ENCODE measurements at regions not wholly inside any gene's neighbourhood (a gene's known extent, or its start where the extent isn't known, plus 50 kb on each side); places are given as distances from the start of the nearest gene placed in this dataset.

GRCh38 chr4:155106629-155107028 lies 101.8 kb upstream of the NPY2R start:
- Histone ChIP-seq H3K9me3 (ENCODE audit: low read length) (no peaks in the 10 kb centered on the region), H3K27ac (ENCODE audit: low read depth, low read length, poor library complexity, severe bottlenecking) (no peak overlapping the region), H3K9me2 (ENCODE audit: low read depth, low read length) (no peaks in the 10 kb centered on the region), H3F3A (ENCODE audit: insufficient read depth, low read length) (no peaks in the 10 kb centered on the region), H3K9ac (ENCODE audit: low read length) (no peak overlapping the region), H3K4me2 (ENCODE audit: low read length) (no peak overlapping the region), H4K20me1 (ENCODE audit: insufficient read depth, low read length) (no peaks in the 10 kb centered on the region), H2AFZ (ENCODE audit: low read length) (no peak overlapping the region), H3K4me1 (ENCODE audit: insufficient read depth, low read length, severe bottlenecking) (no peaks in the 10 kb centered on the region), H3K4me3 (ENCODE audit: low read depth, low read length, poor library complexity, severe bottlenecking) (no peak overlapping the region), H3K79me2 (ENCODE audit: insufficient read depth, low read length) (no peaks in the 10 kb centered on the region), H3K27me3 (ENCODE audit: insufficient read depth, low read length) (no peaks in the 10 kb centered on the region), H3K36me3 (ENCODE audit: insufficient read depth, low read length) (no peaks in the 10 kb centered on the region)
- TF ChIP-seq EZH2 (IDR thresholded peaks at IDR 0.05; ENCODE audit: borderline replicate concordance, low read length) (no peak), CTCF (IDR thresholded peaks at IDR 0.05; ENCODE audit: low read length) (no peak)

- H4K20me1 ChIP-seq (ENCODE audit: insufficient read depth, low read length), result no peaks in the 10 kb centered on the region
- no peak overlapping the region for H3K27ac ChIP-seq (ENCODE audit: low read depth, low read length, poor library complexity, severe bottlenecking)
- TF ChIP-seq EZH2 (IDR thresholded peaks at IDR 0.05; ENCODE audit: borderline replicate concordance, low read length) (no peak), CTCF (IDR thresholded peaks at IDR 0.05; ENCODE audit: low read length) (no peak)
- no peaks in the 10 kb centered on the region for H3K36me3 ChIP-seq (ENCODE audit: insufficient read depth, low read length)
- H3K9me2 ChIP-seq (ENCODE audit: low read depth, low read length), result no peaks in the 10 kb centered on the region
- no peaks in the 10 kb centered on the region for H3K79me2 ChIP-seq (ENCODE audit: insufficient read depth, low read length)
- H3K9me3 ChIP-seq (ENCODE audit: low read length), result no peaks in the 10 kb centered on the region
- H3K4me2 ChIP-seq (ENCODE audit: low read length), result no peak overlapping the region
- no peaks in the 10 kb centered on the region for H3K27me3 ChIP-seq (ENCODE audit: insufficient read depth, low read length)
- no peak overlapping the region for H3K9ac ChIP-seq (ENCODE audit: low read length)
- no peaks in the 10 kb centered on the region for H3K4me1 ChIP-seq (ENCODE audit: insufficient read depth, low read length, severe bottlenecking)
- H3F3A ChIP-seq (ENCODE audit: insufficient read depth, low read length), result no peaks in the 10 kb centered on the region
- H3K4me3 ChIP-seq (ENCODE audit: low read depth, low read length, poor library complexity, severe bottlenecking), result no peak overlapping the region
- H2AFZ ChIP-seq (ENCODE audit: low read length), result no peak overlapping the region
These were observed 101.4 kb upstream of the NPY2R start for GRCh38 chr4:155107059-155107458.

DNA sequence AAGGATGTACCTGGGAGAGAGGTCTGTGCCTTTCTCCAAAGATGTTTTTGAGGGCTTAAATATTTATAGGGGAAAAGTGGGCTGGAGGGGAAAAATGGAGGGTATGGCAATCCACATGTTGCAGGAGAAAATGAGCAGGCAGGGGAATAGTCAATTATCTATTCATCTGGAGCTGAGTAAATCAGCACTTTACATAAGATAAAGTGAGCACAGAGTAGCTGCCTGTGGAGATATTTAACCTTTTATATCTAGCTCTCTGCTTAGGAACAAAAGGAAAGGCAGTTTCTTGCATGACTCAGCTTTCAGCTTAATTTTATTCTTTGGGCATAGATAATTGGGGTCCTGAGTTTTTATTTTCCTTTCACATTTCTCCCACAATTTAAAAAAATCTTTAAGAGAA lies 93.6 kb upstream of the NPY2R start:
- no peaks in the 10 kb centered on the region for H3K36me3 ChIP-seq (ENCODE audit: insufficient read depth, low read length)
- no peaks in the 10 kb centered on the region for H3K9me2 ChIP-seq (ENCODE audit: low read depth, low read length)
- no peaks in the 10 kb centered on the region for H4K20me1 ChIP-seq (ENCODE audit: insufficient read depth, low read length)
- no peak for TF ChIP-seq CTCF (IDR thresholded peaks at IDR 0.05; ENCODE audit: low read length)
- TF ChIP-seq EZH2 (IDR thresholded peaks at IDR 0.05; ENCODE audit: borderline replicate concordance, low read length), result no peak
- H3K27me3 ChIP-seq (ENCODE audit: insufficient read depth, low read length), result no peaks in the 10 kb centered on the region
- no peak overlapping the region for H2AFZ ChIP-seq (ENCODE audit: low read length)
- H3K4me3 ChIP-seq (ENCODE audit: low read depth, low read length, poor library complexity, severe bottlenecking), result no peak overlapping the region
- H3K9ac ChIP-seq (ENCODE audit: low read length), result no peak overlapping the region
- no peaks in the 10 kb centered on the region for H3K9me3 ChIP-seq (ENCODE audit: low read length)
- no peaks in the 10 kb centered on the region for H3K4me1 ChIP-seq (ENCODE audit: insufficient read depth, low read length, severe bottlenecking)
- H3K79me2 ChIP-seq (ENCODE audit: insufficient read depth, low read length), result no peaks in the 10 kb centered on the region
- H3K4me2 ChIP-seq (ENCODE audit: low read length), result no peak overlapping the region
- no peaks in the 10 kb centered on the region for H3F3A ChIP-seq (ENCODE audit: insufficient read depth, low read length)
- no peak overlapping the region for H3K27ac ChIP-seq (ENCODE audit: low read depth, low read length, poor library complexity, severe bottlenecking)
